ENCODE measurements at regions not wholly inside any gene's neighbourhood (a gene's known extent, or its start where the extent isn't known, plus 50 kb on each side); places are given as distances from the start of the nearest gene placed in this dataset.

- no peak overlapping the region for H3K4me3 Mint-ChIP-seq (ENCODE audit: low read depth, unreplicated experiment)
- TF ChIP-seq CTCF (IDR thresholded peaks at IDR 0.05; ENCODE audit: unreplicated experiment): no peak
- no peaks in the 10 kb centered on the region for H3K36me3 Mint-ChIP-seq (ENCODE audit: insufficient read depth, unreplicated experiment)
- intact Hi-C loops (cut with micrococcal nuclease; ENCODE audit: unreplicated experiment): loop anchor here (10.0 kb wide), 1 partner anchor 232 kb away; no protein-coding TSS in a partner anchor
- no peak overlapping the region for H3K27ac Mint-ChIP-seq (ENCODE audit: unreplicated experiment)
- H3K27me3 Mint-ChIP-seq (ENCODE audit: unreplicated experiment): peaks cover 85% of the 10 kb centered on the region
- DNase-seq: no peak
- H3K9me3 Mint-ChIP-seq (ENCODE audit: low read depth, unreplicated experiment): no peaks in the 10 kb centered on the region
- CTCF ChIA-PET: no interaction called here
- H3K4me1 Mint-ChIP-seq (ENCODE audit: low read depth, unreplicated experiment): no peaks in the 10 kb centered on the region
- BruUV-seq (replicated peaks): no TSS peak
Observed at GRCh38 chr16:51057102-51057793, 93.8 kb downstream of the SALL1 start.

GRCh38 chr16:51056331-51056730 lies 94.7 kb downstream of the SALL1 start:
- Mint-ChIP-seq H3K9me3 (ENCODE audit: low read depth, unreplicated experiment) (no peaks in the 10 kb centered on the region), H3K4me3 (ENCODE audit: low read depth, unreplicated experiment) (no peak overlapping the region), H3K27ac (ENCODE audit: unreplicated experiment) (no peak overlapping the region), H3K4me1 (ENCODE audit: low read depth, unreplicated experiment) (no peaks in the 10 kb centered on the region), H3K27me3 (ENCODE audit: unreplicated experiment) (peaks cover 84% of the 10 kb centered on the region), H3K36me3 (ENCODE audit: insufficient read depth, unreplicated experiment) (no peaks in the 10 kb centered on the region)
- CTCF ChIA-PET: no interaction called here
- no TSS peak for BruUV-seq (replicated peaks)
- no peak for DNase-seq
- intact Hi-C loops (cut with micrococcal nuclease; ENCODE audit: unreplicated experiment): loop anchor here (10.0 kb wide), 1 partner anchor 232 kb away; no protein-coding TSS in a partner anchor
- no peak for TF ChIP-seq CTCF (IDR thresholded peaks at IDR 0.05; ENCODE audit: unreplicated experiment)

GRCh38 chr16:51055434-51055833 lies 95.6 kb downstream of the SALL1 start:
- CTCF ChIA-PET: no interaction called here
- Mint-ChIP-seq H3K9me3 (ENCODE audit: low read depth, unreplicated experiment) (no peaks in the 10 kb centered on the region), H3K36me3 (ENCODE audit: insufficient read depth, unreplicated experiment) (no peaks in the 10 kb centered on the region), H3K27ac (ENCODE audit: unreplicated experiment) (no peak overlapping the region), H3K4me1 (ENCODE audit: low read depth, unreplicated experiment) (no peaks in the 10 kb centered on the region), H3K27me3 (ENCODE audit: unreplicated experiment) (peaks cover 80% of the 10 kb centered on the region), H3K4me3 (ENCODE audit: low read depth, unreplicated experiment) (no peak overlapping the region)
- TF ChIP-seq CTCF (IDR thresholded peaks at IDR 0.05; ENCODE audit: unreplicated experiment): no peak
- intact Hi-C loops (cut with micrococcal nuclease; ENCODE audit: unreplicated experiment): loop anchor here (10.0 kb wide), 1 partner anchor 231 kb away; no protein-coding TSS in a partner anchor
- no TSS peak for BruUV-seq (replicated peaks)
- no peak for DNase-seq

- no peak for TF ChIP-seq CTCF (IDR thresholded peaks at IDR 0.05; ENCODE audit: unreplicated experiment)
- BruUV-seq (replicated peaks): no TSS peak
- Mint-ChIP-seq H3K27me3 (ENCODE audit: unreplicated experiment) (peaks cover 76% of the 10 kb centered on the region), H3K27ac (ENCODE audit: unreplicated experiment) (no peak overlapping the region), H3K4me1 (ENCODE audit: low read depth, unreplicated experiment) (no peaks in the 10 kb centered on the region), H3K36me3 (ENCODE audit: insufficient read depth, unreplicated experiment) (no peaks in the 10 kb centered on the region), H3K9me3 (ENCODE audit: low read depth, unreplicated experiment) (no peaks in the 10 kb centered on the region), H3K4me3 (ENCODE audit: low read depth, unreplicated experiment) (no peak overlapping the region)
- intact Hi-C loops (cut with micrococcal nuclease; ENCODE audit: unreplicated experiment): loop anchor here (10.0 kb wide), 1 partner anchor 229 kb away; no protein-coding TSS in a partner anchor
- CTCF ChIA-PET: no interaction called here
- DNase-seq: no peak
Observed at GRCh38 chr16:51053775-51054174, 97.3 kb downstream of the SALL1 start.
